ENCODE measurements at regions not wholly inside any gene's neighbourhood (a gene's known extent, or its start where the extent isn't known, plus 50 kb on each side); places are given as distances from the start of the nearest gene placed in this dataset.

GRCh38 chr1:239633432-239633831, 247.1 kb downstream of the CHRM3 start:
- no peak for TF ChIP-seq POLR2A (IDR thresholded peaks at IDR 0.05)
- TF ChIP-seq CTCF (IDR thresholded peaks at IDR 0.05), result no peak
- TF ChIP-seq POLR2AphosphoS5 (IDR thresholded peaks at IDR 0.05), result no peak

All from stomach (tissue), 4 donors.